ENCODE measurements at regions not wholly inside any gene's neighbourhood (a gene's known extent, or its start where the extent isn't known, plus 50 kb on each side); places are given as distances from the start of the nearest gene placed in this dataset.

- DNase-seq: no peak
These were observed 163.4 kb upstream of the OGFRL1 start for GRCh38 chr6:71125216-71125615.

- no peak for DNase-seq
These were observed 162.1 kb upstream of the OGFRL1 start for GRCh38 chr6:71126506-71126905.

DNA sequence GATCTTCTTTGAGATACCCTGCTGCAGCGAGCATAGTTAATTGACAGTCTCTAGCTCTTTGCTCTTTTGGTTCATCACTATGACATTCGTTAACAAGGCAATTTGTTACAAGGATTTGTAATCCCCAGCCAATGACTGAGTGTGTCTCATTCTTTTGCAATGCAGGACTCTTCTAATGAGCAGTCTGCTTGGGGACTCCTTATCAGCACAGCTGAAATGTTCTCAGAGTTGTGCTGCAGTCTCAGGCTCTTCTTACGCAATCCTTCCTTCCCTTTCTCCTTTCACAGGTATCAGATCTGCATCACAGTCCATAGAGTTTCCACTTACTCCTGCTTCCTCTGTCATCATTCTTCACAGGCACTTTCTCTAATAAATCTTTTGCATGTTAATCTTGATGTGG is 161.2 kb upstream of the OGFRL1 start:
- no peak for DNase-seq

- no peak for DNase-seq
These were observed 158.3 kb upstream of the OGFRL1 start for GRCh38 chr6:71130277-71130676.

DNA sequence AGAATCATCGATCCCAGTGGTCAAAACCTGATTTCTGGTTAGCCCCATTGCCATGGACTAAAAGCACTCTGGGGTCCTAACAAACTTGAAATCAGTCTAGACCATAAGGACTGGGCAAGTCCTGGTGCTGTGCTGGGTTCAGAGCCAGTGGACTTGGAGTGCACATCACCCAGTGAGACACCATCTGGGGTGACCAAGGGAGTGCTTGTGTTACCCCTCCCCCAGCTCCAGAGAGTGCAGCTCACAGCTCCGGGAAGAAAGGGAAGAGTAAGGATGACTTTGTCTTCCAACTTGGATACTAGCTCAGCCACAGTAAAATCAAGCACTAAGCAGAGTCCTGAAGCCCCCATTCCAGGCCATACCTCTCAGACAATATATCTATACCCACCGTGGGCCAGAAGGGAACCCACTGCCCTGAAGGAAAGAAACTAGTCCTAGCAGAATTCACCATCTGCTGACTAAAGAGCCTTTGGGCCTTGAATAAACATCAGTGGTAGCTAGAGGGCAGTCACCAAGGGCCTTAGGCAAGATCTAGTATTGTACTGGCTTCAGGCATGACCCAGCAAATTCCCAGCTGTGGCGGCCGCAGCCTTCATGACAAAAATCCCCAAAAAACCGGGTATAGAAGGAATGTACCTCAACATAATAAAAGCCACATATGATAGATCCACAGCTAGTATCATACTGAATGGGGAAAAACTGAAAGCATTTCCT is 153.5 kb upstream of the OGFRL1 start:
- DNase-seq: no peak

- DNase-seq: no peak
These were observed 150.6 kb upstream of the OGFRL1 start for GRCh38 chr6:71137973-71138372.

DNA sequence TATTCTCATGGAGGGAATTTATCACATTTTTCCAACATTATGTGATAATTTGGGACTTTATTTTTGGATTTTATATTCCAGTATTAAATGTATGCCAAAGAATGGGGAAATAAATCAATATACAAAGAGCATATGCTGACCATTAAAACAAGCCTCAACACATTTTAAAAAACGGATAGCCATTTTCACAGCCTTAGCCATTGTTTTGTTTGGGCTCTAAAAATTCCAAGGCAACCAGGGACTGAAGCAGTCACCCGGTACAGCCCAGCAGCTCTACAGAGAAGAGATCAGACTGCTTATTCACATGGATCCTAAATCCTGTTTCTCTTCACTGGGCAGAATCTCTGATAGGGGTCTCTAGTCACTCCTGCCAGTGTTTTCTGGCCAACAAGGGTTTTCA is 150.2 kb upstream of the OGFRL1 start:
- DNase-seq: no peak

DNA sequence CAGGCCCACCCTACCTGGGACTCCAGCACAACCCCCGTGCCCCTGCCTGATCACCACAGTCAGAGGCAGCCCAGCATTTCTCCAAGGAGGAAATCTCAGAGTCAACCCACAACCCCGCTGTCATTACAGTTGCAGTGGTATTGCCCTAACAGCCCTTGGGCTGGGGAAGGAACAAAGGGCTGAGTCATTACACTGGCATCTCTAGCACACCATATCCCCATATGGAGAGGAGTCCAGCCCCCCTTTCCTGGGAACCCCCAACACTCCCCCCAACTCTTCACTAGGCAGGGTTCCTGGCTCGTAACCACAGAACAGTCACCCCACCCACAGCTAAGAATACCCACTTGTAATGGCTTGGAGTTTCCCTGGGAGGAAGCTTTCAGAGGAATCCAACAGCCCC is 149.4 kb upstream of the OGFRL1 start:
- DNase-seq: no peak

GRCh38 chr6:71153755-71154325 is 134.8 kb upstream of the OGFRL1 start:
- DNase-seq: no peak

- no peak for DNase-seq
These were observed 131.3 kb upstream of the OGFRL1 start for GRCh38 chr6:71157345-71157744.

GRCh38 chr6:71164890-71165289 is 123.7 kb upstream of the OGFRL1 start:
- no peak for DNase-seq

DNA sequence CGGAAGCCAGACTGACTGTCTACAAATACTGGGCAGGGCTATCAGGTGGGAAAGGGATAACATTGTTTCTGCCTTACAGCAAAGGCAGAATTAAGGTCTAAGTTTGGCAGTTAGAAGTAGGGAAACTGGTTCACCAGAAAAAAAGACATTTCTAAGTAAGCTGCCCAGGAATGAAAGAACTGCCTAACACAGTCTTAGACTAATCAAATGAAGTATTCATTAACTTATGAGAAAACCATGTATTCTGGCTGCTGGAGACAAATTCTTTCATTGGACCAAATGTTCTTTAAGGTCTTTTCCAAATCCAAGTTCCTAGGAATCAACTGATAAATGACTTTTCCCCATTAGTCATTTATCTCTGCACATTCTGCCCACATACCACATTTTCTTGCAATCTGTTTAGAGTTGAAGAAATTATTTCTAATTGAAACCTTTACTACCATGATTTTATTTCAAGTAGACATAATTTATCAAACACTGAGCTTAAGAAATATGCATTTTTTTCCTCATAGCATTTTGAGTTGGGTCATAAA is 120.3 kb upstream of the OGFRL1 start:
- no peak for DNase-seq

DNA sequence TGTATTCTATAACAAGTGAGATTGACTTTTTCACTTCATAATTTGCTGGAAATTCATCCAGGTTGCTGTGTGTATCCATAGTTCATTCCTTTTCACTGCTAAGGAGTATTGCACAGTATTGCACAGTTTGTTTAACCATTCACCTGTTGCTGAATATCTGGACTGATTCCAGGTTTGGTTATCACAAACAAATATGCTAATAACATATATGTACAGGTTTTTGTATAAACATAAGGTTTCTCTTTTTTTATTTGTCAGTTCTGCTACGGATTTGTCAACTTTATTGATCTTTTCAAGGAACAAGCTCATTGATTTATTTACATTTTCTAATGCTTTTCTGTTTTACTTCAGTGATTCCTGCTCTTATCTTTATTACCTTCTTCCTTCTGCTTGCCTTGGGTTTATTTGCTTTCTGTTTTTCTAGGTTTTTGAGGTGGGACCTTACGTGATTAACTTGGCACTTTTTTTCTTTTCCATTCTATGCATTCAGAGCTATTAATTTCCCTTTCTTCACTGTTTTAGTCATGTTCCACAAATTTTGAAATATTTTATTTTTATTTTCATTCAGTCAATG is 117.0 kb upstream of the OGFRL1 start:
- no peak for DNase-seq

DNA sequence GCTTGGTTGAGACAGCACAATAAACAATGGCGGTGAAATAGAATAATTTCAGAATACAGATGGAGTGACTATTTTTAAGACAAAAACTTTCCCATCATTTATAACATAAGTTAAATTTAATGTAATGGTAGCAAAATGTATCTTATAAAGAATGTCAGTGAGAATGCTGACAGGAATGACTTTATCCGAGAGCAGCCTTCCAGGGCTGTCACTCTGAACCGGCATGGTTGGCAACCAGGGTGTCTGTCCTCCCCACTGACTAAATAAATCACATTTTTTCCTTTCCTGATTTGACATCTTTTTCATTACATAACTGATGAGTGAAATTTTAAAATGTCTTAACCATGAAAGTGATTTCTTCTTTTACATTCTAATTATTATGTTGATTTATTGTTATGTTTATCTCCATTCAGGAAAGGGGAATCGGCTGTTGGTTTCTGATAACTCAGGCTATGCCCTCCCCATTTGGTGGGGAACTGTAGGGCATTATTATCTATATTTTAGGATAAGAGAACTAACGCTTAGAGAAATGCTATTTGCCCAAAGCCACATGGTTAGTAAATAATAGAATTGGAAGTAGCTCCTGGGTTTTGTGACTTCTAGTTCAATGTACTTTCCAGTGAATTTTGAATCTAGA is 109.2 kb upstream of the OGFRL1 start:
- DNase-seq: no peak

GRCh38 chr6:71181565-71181964 is 107.0 kb upstream of the OGFRL1 start:
- DNase-seq: no peak

DNA sequence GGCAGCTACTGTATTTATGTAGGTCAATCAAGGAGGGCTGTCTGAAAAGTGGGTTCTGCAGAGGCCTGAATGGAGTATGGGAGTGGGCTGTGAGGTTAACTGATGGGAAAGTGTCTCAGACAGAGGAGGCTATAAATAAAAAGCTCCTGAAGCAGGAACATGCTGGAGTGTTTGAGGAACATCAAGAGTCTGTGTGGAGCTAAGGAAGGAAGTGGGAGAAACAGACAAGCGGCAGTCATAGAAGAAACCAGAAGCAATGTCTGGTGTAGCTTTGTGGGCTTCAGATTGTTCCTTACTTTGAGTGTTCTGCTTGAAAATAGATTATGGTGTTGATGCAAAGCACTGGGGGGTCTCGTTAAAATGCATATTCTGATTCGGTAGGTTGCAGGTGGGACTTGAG is 101.5 kb upstream of the OGFRL1 start:
- peak in 2 of 14 donors; percentile 9 to 23 for DNase-seq

- no peak for DNase-seq
These were observed 97.8 kb upstream of the OGFRL1 start for GRCh38 chr6:71190809-71191208.

- DNase-seq: no peak
These were observed 93.9 kb upstream of the OGFRL1 start for GRCh38 chr6:71194724-71195123.

- no peak for DNase-seq
These were observed 91.3 kb upstream of the OGFRL1 start for GRCh38 chr6:71197267-71197666.

GRCh38 chr6:71197780-71198179 is 90.8 kb upstream of the OGFRL1 start:
- no peak for DNase-seq

- DNase-seq: no peak
These were observed 89.7 kb upstream of the OGFRL1 start for GRCh38 chr6:71198908-71199307.

DNA sequence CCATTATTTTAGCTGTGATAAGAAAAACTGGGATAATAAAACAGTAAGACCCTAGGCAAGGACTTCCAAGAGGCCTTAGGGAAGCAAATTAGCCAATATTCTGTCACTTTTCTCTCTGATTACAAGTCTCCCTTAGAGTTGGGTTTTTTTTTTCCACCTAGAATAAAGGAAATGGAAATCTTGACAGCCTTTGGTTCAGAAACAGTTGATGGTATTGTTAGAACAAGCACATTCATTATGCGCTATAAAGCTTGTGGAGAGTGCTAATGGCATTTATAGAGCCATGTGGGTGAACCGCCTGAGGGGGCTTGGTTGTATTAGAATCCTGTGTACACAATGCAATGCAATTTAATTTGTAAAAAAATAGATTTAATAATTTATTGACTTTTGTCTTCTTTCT is 88.9 kb upstream of the OGFRL1 start:
- no peak for DNase-seq

DNA sequence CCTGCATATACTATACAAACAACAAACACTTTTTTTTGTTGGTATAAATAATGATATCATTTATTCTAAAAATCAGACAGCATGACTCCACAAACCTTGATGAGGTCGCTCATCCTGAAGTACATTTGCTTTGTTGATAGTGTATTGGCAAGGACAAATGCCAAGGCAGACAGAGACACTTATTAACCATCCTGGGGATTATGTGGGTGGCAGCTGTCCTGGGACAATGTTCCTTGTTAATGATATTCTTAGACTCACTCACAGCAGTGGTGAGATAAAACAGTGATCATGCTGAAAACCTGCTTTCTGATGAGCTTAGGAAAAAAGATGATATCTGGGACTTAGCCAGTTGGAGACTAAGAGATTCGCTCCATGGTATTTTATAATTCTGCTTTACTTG is 85.4 kb upstream of the OGFRL1 start:
- DNase-seq: peak in 1 of 14 donors; percentile 29

DNA sequence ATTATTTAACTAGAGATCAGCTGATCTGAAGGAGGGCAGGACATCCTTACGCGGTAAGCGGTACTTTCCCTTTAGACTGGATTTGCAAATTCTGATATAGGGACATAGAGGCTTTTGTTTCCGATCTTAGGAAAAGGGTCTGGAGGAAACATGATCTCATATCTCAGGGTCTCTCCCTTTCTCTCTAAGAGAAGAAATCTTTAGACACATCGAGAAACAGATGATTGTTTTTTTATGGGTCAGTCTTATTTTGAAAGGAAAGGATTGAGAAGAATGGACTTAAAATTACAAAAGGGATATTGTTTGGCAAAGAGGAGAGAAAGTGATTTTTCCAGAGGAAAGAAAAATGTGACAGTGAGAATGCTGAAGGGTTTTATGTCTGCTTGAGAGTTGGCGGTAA is 83.9 kb upstream of the OGFRL1 start:
- no peak for DNase-seq

Measured in C1 segment of cervical spinal cord (tissue), 14 donors.